ENCODE measurements at regions not wholly inside any gene's neighbourhood (a gene's known extent, or its start where the extent isn't known, plus 50 kb on each side); places are given as distances from the start of the nearest gene placed in this dataset.

GRCh38 chr10:120017733-120018417 lies 125.3 kb downstream of the SEC23IP start:
- no peaks in the 10 kb centered on the region for H3K4me1 ChIP-seq
- no peaks in the 10 kb centered on the region for H3K27me3 ChIP-seq
- H3K36me3 ChIP-seq: no peaks in the 10 kb centered on the region
- TF ChIP-seq CTCF (IDR thresholded peaks at IDR 0.05; ENCODE audit: low read depth, low read length): no peak
- DNase-seq: no peak
- H3K4me3 ChIP-seq (ENCODE audit: low read depth, low read length): no peak overlapping the region
- H3K9me3 ChIP-seq: no peaks in the 10 kb centered on the region

- H3K9me3 ChIP-seq: no peaks in the 10 kb centered on the region
- no peaks in the 10 kb centered on the region for H3K27me3 ChIP-seq
- no peaks in the 10 kb centered on the region for H3K36me3 ChIP-seq
- H3K4me3 ChIP-seq (ENCODE audit: low read depth, low read length): no peak overlapping the region
- TF ChIP-seq CTCF (IDR thresholded peaks at IDR 0.05; ENCODE audit: low read depth, low read length): no peak
- no peak for DNase-seq
- H3K4me1 ChIP-seq: no peaks in the 10 kb centered on the region
Measured at GRCh38 chr10:120018695-120019094, 126.2 kb downstream of the SEC23IP start.

GRCh38 chr10:120019568-120019967 lies 127.0 kb downstream of the SEC23IP start:
- Histone ChIP-seq H3K4me1 (no peaks in the 10 kb centered on the region), H3K9me3 (no peaks in the 10 kb centered on the region), H3K36me3 (no peaks in the 10 kb centered on the region), H3K4me3 (ENCODE audit: low read depth, low read length) (no peak overlapping the region), H3K27me3 (no peaks in the 10 kb centered on the region)
- TF ChIP-seq CTCF (IDR thresholded peaks at IDR 0.05; ENCODE audit: low read depth, low read length): no peak
- DNase-seq: no peak

GRCh38 chr10:120022357-120022756 lies 129.8 kb downstream of the SEC23IP start:
- no peak for DNase-seq
- Histone ChIP-seq H3K4me3 (ENCODE audit: low read depth, low read length) (no peak overlapping the region), H3K4me1 (no peaks in the 10 kb centered on the region), H3K9me3 (no peaks in the 10 kb centered on the region), H3K36me3 (no peaks in the 10 kb centered on the region), H3K27me3 (no peaks in the 10 kb centered on the region)
- TF ChIP-seq CTCF (IDR thresholded peaks at IDR 0.05; ENCODE audit: low read depth, low read length): no peak

- Histone ChIP-seq H3K9me3 (no peaks in the 10 kb centered on the region), H3K36me3 (no peaks in the 10 kb centered on the region), H3K4me3 (ENCODE audit: low read depth, low read length) (no peak overlapping the region), H3K27me3 (no peaks in the 10 kb centered on the region), H3K4me1 (no peaks in the 10 kb centered on the region)
- no peak for TF ChIP-seq CTCF (IDR thresholded peaks at IDR 0.05; ENCODE audit: low read depth, low read length)
- DNase-seq: no peak
Measured at GRCh38 chr10:120034236-120034635, 141.7 kb downstream of the SEC23IP start.

- no peaks in the 10 kb centered on the region for H3K4me1 ChIP-seq
- no peak for DNase-seq
- no peaks in the 10 kb centered on the region for H3K36me3 ChIP-seq
- no peak for TF ChIP-seq CTCF (IDR thresholded peaks at IDR 0.05; ENCODE audit: low read depth, low read length)
- no peak overlapping the region for H3K4me3 ChIP-seq (ENCODE audit: low read depth, low read length)
- no peaks in the 10 kb centered on the region for H3K9me3 ChIP-seq
- H3K27me3 ChIP-seq: no peaks in the 10 kb centered on the region
Measured at GRCh38 chr10:120039046-120039445, 146.5 kb downstream of the SEC23IP start.
